ENCODE measurements at regions not wholly inside any gene's neighbourhood (a gene's known extent, or its start where the extent isn't known, plus 50 kb on each side); places are given as distances from the start of the nearest gene placed in this dataset.

GRCh38 chr3:27794211-27794610 lies 72.1 kb upstream of the EOMES start:
- Histone ChIP-seq H3K9me3 (no peaks in the 10 kb centered on the region), H3K4me3 (no peak overlapping the region), H3K27me3 (peaks cover 0 to 6% (median 0%) of the 10 kb centered on the region in 9 donors), H3K36me3 (no peaks in the 10 kb centered on the region), H3K27ac (no peak overlapping the region), H3K4me1 (no peaks in the 10 kb centered on the region)
- DNase-seq: no peak
- intact Hi-C loops (cut with DNase I): no loop called here
- ATAC-seq: no peak
- TF ChIP-seq CTCF (IDR thresholded peaks at IDR 0.05): no peak
- TF ChIP-seq POLR2A (IDR thresholded peaks at IDR 0.05): no peak
- 88 to 94% (median 90%) methylated on average over 4 of the region's 4 CpGs for WGBS, 4 donors

GRCh38 chr3:27796365-27796875 lies 74.3 kb upstream of the EOMES start:
- H3K4me3 ChIP-seq: no peak overlapping the region
- 83 to 88% (median 86%) methylated on average over 4 of the region's 4 CpGs for WGBS, 4 donors
- intact Hi-C loops (cut with DNase I): no loop called here
- H3K4me1 ChIP-seq: no peaks in the 10 kb centered on the region
- TF ChIP-seq CTCF (IDR thresholded peaks at IDR 0.05) (no peak), POLR2A (IDR thresholded peaks at IDR 0.05) (no peak)
- H3K27ac ChIP-seq: no peak overlapping the region
- no peaks in the 10 kb centered on the region for H3K9me3 ChIP-seq
- peaks cover 0 to 6% (median 0%) of the 10 kb centered on the region in 9 donors for H3K27me3 ChIP-seq
- DNase-seq (no peak), ATAC-seq (no peak)
- no peaks in the 10 kb centered on the region for H3K36me3 ChIP-seq

GRCh38 chr3:27797773-27798172 lies 75.7 kb upstream of the EOMES start:
- TF ChIP-seq CTCF (IDR thresholded peaks at IDR 0.05) (no peak), POLR2A (IDR thresholded peaks at IDR 0.05) (no peak)
- Histone ChIP-seq H3K27ac (no peak overlapping the region), H3K4me3 (no peak overlapping the region), H3K4me1 (no peaks in the 10 kb centered on the region), H3K9me3 (no peaks in the 10 kb centered on the region), H3K27me3 (peaks cover 0 to 6% (median 0%) of the 10 kb centered on the region in 9 donors), H3K36me3 (no peaks in the 10 kb centered on the region)
- 70 to 79% (median 74%) methylated on average over 6 of the region's 6 CpGs for WGBS, 4 donors
- intact Hi-C loops (cut with DNase I): no loop called here
- DNase-seq (no peak), ATAC-seq (no peak)

- no peak for DNase-seq
- Histone ChIP-seq H3K9me3 (no peaks in the 10 kb centered on the region), H3K4me3 (no peak overlapping the region), H3K27ac (no peak overlapping the region), H3K27me3 (peaks cover 0 to 6% (median 0%) of the 10 kb centered on the region in 9 donors), H3K4me1 (no peaks in the 10 kb centered on the region), H3K36me3 (no peaks in the 10 kb centered on the region)
- intact Hi-C loops (cut with DNase I): no loop called here
- WGBS, 4 donors: 81 to 88% (median 84%) methylated on average over 3 of the region's 3 CpGs
- TF ChIP-seq CTCF (IDR thresholded peaks at IDR 0.05): no peak
- no peak for TF ChIP-seq POLR2A (IDR thresholded peaks at IDR 0.05)
- ATAC-seq: no peak
Measured at GRCh38 chr3:27800261-27800660, 78.1 kb upstream of the EOMES start.

Measured in heart left ventricle (tissue), 16 donors.